GM19324 (cell line): ENCODE measurements at regions not wholly inside any gene's neighbourhood (a gene's known extent, or its start where the extent isn't known, plus 50 kb on each side); places are given as distances from the start of the nearest gene placed in this dataset.

Experiments used
- ATAC-seq: cut with Tn5 transposase; IDR thresholded peaks from one replicate; pipeline ENCODE4 v1.9.1; 2021; ENCODE audit warnings: mild to moderate bottlenecking, moderate library complexity; ENCODE audit not compliant: unreplicated experiment, low FRiP score

DNA sequence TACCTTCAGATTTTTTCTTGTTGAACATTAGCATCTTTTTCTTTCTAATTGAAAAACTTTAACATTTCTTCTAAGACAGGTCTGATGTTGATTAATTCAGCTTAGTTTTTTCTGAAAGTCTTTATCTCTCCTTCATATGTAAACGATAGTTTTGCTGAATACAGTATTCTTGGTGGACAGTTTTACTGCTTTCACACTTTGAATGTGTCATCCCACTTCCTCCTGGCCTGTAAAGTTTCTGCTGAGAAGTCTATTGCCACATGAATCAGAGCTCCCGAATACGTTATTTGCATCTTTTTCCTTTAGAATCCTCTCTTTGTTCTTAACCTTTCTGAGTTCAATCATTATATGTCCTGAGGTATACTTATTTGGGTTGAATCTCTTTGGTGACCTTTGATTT is 344.2 kb downstream of the OLFM3 start:
- no peak for ATAC-seq

DNA sequence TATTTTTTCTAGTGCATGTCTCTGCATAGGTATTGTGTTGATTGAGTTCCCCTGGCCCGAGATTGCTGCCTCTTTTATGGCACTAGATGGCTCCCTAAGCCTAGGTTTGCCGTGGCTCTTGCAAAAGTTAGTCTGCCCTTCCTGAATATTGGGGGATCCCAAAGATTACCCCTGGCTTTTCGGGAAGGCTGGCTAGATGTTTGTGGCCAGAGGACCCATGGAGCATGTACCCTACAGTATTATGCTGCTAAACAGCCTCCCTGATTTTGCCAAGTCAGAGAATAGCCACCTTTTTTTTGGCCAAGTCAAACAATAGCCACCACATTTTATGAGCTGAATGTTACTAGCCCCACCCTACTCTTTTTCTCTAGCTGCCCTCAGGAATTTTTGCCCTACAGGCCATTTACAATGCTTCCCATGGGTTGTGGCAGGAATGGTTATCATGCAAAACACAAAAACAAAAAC is 343.2 kb downstream of the OLFM3 start:
- ATAC-seq = no peak

- ATAC-seq = no peak
Observed at GRCh38 chr1:101664726-101665125, 332.0 kb downstream of the OLFM3 start.

- no peak for ATAC-seq
Observed at GRCh38 chr1:101667761-101668160, 329.0 kb downstream of the OLFM3 start.

DNA sequence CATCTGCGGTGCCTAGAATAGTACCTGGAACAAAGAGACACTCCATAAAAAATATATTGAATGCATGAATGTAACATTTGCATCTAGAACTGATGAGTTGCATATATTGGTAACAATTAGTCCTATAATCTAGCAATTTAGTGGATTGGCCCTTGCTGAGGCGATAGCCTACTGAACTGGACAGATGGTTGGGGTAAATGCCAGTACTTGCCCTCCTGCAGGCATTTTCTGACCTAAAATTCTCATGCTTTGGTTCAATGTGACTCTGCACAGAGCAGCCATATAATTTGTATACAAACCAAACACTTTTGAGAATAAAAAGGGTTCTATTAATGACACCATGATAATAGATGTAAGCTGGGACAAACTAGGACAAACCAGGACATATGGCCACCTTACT is 313.6 kb downstream of the OLFM3 start:
- ATAC-seq = no peak

- no peak for ATAC-seq
Observed at GRCh38 chr1:101683561-101683960, 313.2 kb downstream of the OLFM3 start.

DNA sequence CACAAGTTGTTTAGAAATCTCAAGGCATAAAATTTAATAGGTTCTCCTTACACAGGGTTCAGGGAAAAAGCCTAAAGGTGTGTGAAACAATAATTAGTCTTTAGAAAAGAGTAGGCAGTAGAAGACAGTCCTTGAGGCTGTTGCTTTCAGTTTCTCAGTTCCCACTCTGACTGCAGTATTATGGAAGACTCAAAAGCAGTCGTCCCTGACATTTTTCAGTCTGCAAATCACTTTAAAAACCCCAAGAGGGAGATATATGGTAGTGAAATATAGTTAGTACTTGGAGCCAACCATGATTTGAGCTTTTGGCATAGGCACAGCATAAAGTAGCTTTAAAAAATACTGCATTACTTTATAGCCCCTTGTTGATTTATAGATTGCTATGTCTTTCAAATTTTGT is 299.7 kb downstream of the OLFM3 start:
- ATAC-seq = no peak

GRCh38 chr1:101698681-101699080 is 298.0 kb downstream of the OLFM3 start:
- no peak for ATAC-seq

GRCh38 chr1:101704895-101705294 is 291.8 kb downstream of the OLFM3 start:
- ATAC-seq = no peak

GRCh38 chr1:101706366-101706765 is 290.4 kb downstream of the OLFM3 start:
- ATAC-seq = no peak

GRCh38 chr1:101709721-101710120 is 287.0 kb downstream of the OLFM3 start:
- ATAC-seq = no peak

DNA sequence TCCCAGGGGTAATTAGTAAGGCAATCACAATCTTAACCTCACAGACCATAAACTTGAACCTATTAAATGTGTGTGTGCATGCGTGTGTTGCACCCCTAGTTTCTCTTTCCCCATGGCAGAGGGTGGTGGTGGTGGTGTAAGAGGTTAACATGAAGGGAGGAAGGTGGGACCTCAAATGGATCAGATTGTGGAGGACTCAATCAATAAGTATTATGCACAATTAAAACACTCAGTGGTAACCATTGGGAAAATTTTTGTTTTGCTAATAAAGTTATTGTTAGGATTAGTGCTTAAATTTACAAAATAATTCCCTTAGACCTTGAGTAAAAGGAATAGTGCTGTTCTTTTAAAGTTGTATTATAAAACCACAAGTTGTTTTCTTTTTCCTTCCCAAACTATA is 283.0 kb downstream of the OLFM3 start:
- ATAC-seq = no peak

DNA sequence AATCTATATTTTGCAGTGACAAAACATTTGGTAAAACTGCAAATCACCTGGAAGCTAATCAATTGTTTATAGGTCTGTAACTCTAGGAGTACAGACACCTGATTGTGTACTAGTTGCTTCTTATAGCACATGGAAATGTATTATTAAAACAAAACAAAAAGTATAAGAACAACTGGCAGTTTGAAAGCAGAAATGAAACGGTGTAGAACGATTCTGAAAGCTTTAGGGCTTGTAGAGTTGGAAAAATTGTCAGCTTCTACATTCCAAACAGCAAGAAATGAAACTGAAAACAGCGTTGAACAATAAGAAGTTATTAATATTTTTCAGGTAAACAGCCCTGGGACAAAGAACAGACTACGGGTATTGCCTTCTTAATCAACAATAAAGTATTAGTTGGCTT is 273.3 kb downstream of the OLFM3 start:
- ATAC-seq = peak; percentile 52

GRCh38 chr1:101728029-101728428 is 268.7 kb downstream of the OLFM3 start:
- peak; percentile 64 for ATAC-seq

GRCh38 chr1:101730559-101730958 is 266.2 kb downstream of the OLFM3 start:
- ATAC-seq = no peak

- peak; percentile 66 for ATAC-seq
Observed at GRCh38 chr1:101732261-101732660, 264.5 kb downstream of the OLFM3 start.

DNA sequence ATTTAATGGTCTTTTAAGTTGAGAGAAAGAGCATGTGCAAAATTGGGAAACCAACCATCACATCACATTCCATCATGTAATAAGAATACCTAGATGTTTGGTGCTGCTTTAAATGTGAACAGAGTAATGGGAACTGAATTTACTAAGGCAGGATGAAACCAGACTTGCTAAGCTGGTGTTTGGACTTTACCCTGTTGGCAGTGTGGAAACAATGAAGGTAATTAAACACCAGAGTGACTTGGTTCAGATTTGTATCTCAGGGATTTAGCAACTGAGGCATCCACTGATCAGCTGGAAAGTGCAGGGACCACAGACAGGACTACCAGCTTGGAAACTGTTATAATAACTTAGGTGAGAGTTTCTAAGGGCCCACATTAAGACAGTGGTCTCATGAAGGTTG is 263.4 kb downstream of the OLFM3 start:
- ATAC-seq = no peak

GRCh38 chr1:101738475-101738874 is 258.3 kb downstream of the OLFM3 start:
- ATAC-seq = no peak

DNA sequence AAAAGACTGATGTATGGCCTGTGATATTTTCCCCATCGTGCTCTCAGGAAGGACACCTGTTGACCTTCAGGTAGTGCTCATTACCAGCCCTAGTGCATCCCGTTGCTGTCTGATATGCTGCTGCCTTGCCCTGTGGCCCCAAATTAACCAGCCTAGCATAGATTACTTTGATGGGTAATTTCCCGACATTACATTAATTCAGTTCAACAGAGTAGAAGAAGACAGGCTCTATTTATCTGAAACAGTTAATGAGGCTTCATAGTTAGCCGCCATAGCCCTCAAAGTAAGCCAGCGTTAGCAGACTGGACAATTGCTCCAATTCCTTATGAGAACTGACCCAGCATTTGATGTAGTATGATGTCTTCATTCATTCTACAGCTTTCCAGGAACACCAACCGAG is 257.6 kb downstream of the OLFM3 start:
- ATAC-seq = no peak

DNA sequence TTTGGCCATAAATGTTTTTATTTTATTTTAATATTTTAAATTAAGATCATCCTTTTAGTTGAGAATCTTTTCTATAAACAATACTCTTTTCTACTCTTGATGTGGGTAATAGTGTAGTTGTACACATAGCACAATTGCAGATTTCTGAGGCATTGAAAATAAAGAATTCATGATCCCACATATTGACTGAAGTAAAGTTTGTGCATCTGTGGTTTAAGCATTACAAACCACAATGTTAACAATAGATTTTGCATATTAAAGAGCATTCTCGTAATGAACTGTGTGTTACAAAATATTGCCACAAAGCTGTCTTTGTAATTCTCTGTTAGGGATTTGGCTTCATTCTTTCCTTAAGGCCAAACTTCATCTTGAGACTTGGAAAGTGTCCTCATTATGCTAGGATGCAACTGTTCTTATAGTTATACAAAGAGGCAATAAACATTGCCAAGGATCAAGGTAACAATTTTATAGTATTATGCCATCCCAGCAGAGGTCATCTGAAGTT is 256.8 kb downstream of the OLFM3 start:
- ATAC-seq = no peak

DNA sequence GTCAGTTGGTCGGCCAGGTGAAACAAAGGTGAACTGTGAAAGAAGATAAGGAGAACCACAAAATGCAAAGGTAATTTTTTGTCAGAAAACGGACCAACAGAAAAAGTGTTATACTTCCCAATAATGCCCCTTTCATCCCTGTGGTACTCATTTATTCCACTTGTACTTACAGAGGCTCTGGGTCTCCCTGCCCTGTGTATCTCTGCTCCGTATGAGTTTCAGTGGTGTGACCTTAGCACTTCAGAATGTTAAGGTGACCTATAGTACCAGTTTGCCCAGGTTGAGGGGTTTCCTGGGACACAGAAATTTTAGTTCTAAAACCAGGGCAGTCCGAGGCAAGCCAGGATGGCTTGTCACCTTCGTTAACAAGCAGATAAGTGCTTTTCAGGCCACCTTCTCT is 254.8 kb downstream of the OLFM3 start:
- ATAC-seq = no peak

GRCh38 chr1:101742509-101742908 is 254.2 kb downstream of the OLFM3 start:
- ATAC-seq = no peak
